GM12874 (cell line): ENCODE measurements at regions not wholly inside any gene's neighbourhood (a gene's known extent, or its start where the extent isn't known, plus 50 kb on each side); places are given as distances from the start of the nearest gene placed in this dataset.

Source experiments
- CTCF ChIP-seq: IDR thresholded peaks from 2 replicates; pipeline ENCODE4 v1.5.1; 2011; ENCODE audit warnings: low read depth, mild to moderate bottlenecking, control low read depth, low read length, moderate library complexity; ENCODE audit not compliant: insufficient read depth

DNA sequence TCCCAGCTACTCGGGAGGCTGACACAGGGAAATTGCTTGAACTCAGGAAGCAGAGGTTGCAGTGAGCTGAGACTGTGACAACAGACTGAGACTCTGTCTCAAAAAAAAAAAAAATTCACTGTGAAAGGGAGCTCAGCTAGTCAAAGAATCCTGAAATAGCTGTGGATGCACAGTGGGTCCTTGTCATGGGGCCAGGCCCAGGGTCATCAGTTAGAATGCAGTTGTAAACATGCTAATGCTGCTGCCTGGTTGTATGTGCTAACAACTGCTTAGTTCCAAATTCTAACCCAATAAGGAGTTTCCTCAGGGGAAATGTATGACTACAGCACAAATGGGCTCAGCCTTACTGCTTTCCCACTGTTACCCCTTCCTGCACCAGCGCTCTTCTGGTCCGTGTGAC lies 84.0 kb downstream of the PALM2AKAP2 start:
- TF ChIP-seq CTCF: no peak

- TF ChIP-seq CTCF: no peak
These were observed 85.5 kb downstream of the PALM2AKAP2 start for GRCh38 chr9:109865521-109865920.

- TF ChIP-seq CTCF: no peak
These were observed 88.2 kb downstream of the PALM2AKAP2 start for GRCh38 chr9:109868207-109868606.

DNA sequence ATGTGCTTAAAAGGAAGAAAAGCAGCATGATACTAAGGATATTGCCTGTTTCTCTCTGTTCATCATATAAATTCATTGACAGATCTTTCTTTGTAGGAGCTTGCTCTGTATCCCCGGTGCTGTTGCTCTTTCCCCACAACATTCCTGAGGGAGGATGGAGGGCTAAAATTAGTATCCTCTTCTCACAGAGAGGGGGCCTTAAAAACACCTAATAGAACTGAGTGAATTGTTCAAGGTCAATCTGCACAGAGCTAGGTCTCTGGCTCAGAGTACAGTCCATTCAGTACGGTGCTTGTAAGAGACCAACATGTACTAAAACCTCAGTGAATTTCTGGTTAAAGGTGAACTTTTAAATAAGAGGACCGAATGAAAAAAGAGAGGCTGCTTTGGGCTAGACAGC lies 88.7 kb downstream of the PALM2AKAP2 start:
- TF ChIP-seq CTCF: no peak

DNA sequence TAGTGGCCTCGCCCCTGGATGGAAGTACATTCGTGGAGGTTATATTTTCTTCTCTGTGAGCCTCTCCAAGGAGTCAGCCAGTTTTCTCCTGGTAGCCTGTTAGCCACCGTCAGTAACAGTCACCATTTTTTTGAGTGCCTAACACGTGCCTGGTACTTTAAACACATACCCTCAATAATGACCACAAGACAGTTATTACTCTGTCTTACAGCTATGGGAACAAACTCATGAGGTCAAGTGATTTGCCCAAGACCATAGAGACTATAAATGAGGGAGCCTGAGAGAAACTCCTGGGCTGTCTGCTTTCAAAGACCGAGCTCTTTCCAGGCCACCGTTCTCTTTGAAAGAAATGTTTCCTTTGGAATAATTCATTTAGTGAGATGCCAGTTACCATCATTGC lies 90.4 kb downstream of the PALM2AKAP2 start:
- TF ChIP-seq CTCF: no peak

- TF ChIP-seq CTCF: no peak
These were observed 92.9 kb downstream of the PALM2AKAP2 start for GRCh38 chr9:109872901-109873300.

DNA sequence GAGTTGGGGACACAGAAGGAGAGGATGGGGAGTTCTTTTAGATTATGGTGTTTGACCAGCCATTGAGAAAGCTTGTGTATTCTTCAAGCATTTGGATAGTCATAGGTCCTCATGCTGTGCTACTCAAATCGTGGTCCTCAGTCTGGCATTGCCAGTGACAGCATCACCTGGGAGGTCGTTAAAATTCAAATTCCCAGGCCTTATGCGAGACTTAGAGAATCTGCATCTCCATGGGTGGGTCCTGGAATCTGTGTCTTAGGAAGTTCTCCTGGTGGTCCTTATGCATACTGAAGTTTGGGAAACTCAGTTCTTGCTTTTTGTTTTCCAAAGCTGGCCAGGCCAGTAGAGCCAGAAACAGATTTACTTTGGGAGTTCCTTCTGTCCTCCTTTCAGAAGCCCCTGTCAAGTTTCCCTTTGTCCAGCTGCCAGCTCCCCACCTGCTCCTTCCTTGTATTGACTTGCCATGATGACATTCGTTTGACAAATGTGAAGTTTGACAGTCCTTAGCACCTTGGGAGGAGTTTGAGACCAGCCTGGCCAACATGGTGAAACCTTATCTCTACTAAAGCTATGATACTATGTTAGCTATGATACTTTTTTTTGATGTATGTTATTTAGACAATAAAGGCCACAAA lies 95.6 kb downstream of the PALM2AKAP2 start:
- TF ChIP-seq CTCF: no peak
